HCT116 (cell line): ENCODE measurements at regions not wholly inside any gene's neighbourhood (a gene's known extent, or its start where the extent isn't known, plus 50 kb on each side); places are given as distances from the start of the nearest gene placed in this dataset.

Source experiments
- ATAC-seq: fragments of 200-7000 bp; cut with Tn5 transposase; 2 replicates; pipeline ENCODE4 v1.9.1; 2020; ENCODE audit warnings: mild to moderate bottlenecking, moderate library complexity
- BruUV-seq: library from RNA; stranded (reverse); fragments of 400-500 nt; replicated peaks from 2 replicates; lab custom pipeline; 2021; lab: Mats Ljungman, UMichigan
- CTCF ChIA-PET: fragments of 300-600 bp; sonication (Branson Sonifier 250); formaldehyde crosslinking; loops from one replicate; lab custom pipeline; 2021; ENCODE audit warnings: antibody characterized with exemption; lab: Charles Lee
- POLR2A ChIA-PET: fragments of 300-600, 350-600 bp; sonication (Branson Sonifier 250); formaldehyde crosslinking; loops from one replicate; lab custom pipeline; 2021; ENCODE audit warnings: antibody characterized with exemption; lab: Charles Lee
- RAD21 ChIA-PET, 2 experiments: fragments of 300-600 bp; sonication (Branson Sonifier 250); formaldehyde crosslinking; loops; one replicate each; lab custom pipeline; 2023; ENCODE audit warnings: low total read pairs in 2 of 2; ENCODE audit not compliant: uncharacterized antibody in 2 of 2, unreplicated experiment in 2 of 2, low non-redundant PET in 1 of 2; lab: Charles Lee
- DNase-seq: peaks from one replicate; pipeline ENCODE4 v3.0.0-alpha.2; 2010; ENCODE audit warnings: low read depth, low spot score
- H2AFZ ChIP-seq: fragments of 200-600 bp; shearing (Covaris generic), sonication (generic); 2 replicates; pipeline ENCODE4 v1.6.1; 2017; ENCODE audit warnings: low read depth, mixed run types, mixed read lengths, antibody characterized with exemption, low read length; ENCODE audit not compliant: poor library complexity, severe bottlenecking
- H3K27ac ChIP-seq: 2 replicates; pipeline ENCODE4 v1.5.1; 2012; ENCODE audit warnings: low read depth, low read length
- H3K27me3 ChIP-seq: fragments of 200-600 bp; sonication (generic); 2 replicates; pipeline ENCODE4 v1.6.1; 2016; ENCODE audit warnings: mixed run types, low read length, mixed read lengths; ENCODE audit not compliant: insufficient read depth
- H3K36me3 ChIP-seq, 2 experiments: fragments of 200-500 bp in 1 of 2; fragments of 200-600 bp in 1 of 2; sonication (Bioruptor generic) in 1 of 2; sonication (generic) in 1 of 2; 2 replicates each; pipeline versions ENCODE4 v1.5.1 to v1.6.1; 2014 to 2016; ENCODE audit warnings: low read length in 2 of 2, inconsistent platforms in 1 of 2, mixed read lengths in 1 of 2, mixed run types in 1 of 2; ENCODE audit not compliant: insufficient read depth in 2 of 2, control insufficient read depth in 1 of 2
- H3K4me1 ChIP-seq, 2 experiments: fragments of 200-600 bp in 1 of 2; sonication (generic) in 1 of 2; 2 replicates each; pipeline versions ENCODE4 v1.5.1 to v1.6.1; 2012 to 2017; ENCODE audit warnings: low read length in 2 of 2, inconsistent platforms in 1 of 2, mild to moderate bottlenecking in 1 of 2, mixed read lengths in 1 of 2, mixed run types in 1 of 2, moderate library complexity in 1 of 2; ENCODE audit not compliant: insufficient read depth in 2 of 2, control insufficient read depth in 1 of 2
- H3K4me2 ChIP-seq: fragments of 200-600 bp; sonication (generic); 2 replicates; pipeline ENCODE4 v1.6.1; 2017; ENCODE audit warnings: mixed run types, low read length, mixed read lengths
- H3K4me3 ChIP-seq, 2 experiments: fragments of 200-600 bp in 1 of 2; sonication (generic) in 1 of 2; replicated peaks in 1 of 2; 2 replicates each; pipeline ENCODE4 v1.5.1; 2011 to 2016; ENCODE audit warnings: low read length in 2 of 2, control low read depth in 1 of 2, low read depth in 1 of 2, mild to moderate bottlenecking in 1 of 2, mixed read lengths in 1 of 2, mixed run types in 1 of 2
- H3K79me2 ChIP-seq: fragments of 200-600 bp; sonication (generic); 2 replicates; pipeline ENCODE4 v1.6.1; 2017; ENCODE audit warnings: mild to moderate bottlenecking, mixed run types, low read length, moderate library complexity, mixed read lengths; ENCODE audit not compliant: insufficient read depth
- H3K9ac ChIP-seq: fragments of 200-600 bp; sonication (generic); 2 replicates; pipeline ENCODE4 v1.6.1; 2016; ENCODE audit warnings: low read length, mixed read lengths
- H3K9me2 ChIP-seq: fragments of 200-600 bp; sonication (generic), shearing (Covaris generic); 2 replicates; pipeline ENCODE4 v1.6.1; 2017; ENCODE audit warnings: mixed run types, mild to moderate bottlenecking, moderate library complexity; ENCODE audit not compliant: insufficient read depth
- H3K9me3 ChIP-seq, 2 experiments: fragments of 200-500 bp in 1 of 2; fragments of 200-600 bp in 1 of 2; sonication (Bioruptor generic) in 1 of 2; sonication (generic) in 1 of 2; 2 replicates each; pipeline ENCODE4 v1.6.1; 2014 to 2017; ENCODE audit warnings: low read length in 2 of 2, mixed read lengths in 2 of 2, inconsistent platforms in 1 of 2, low read depth in 1 of 2, mild to moderate bottlenecking in 1 of 2, mixed run types in 1 of 2, moderate library complexity in 1 of 2; ENCODE audit not compliant: control insufficient read depth in 1 of 2, insufficient read depth in 1 of 2
- H4K20me1 ChIP-seq: fragments of 200-600 bp; sonication (generic), shearing (Covaris generic); 2 replicates; pipeline ENCODE4 v1.6.1; 2017; ENCODE audit warnings: mixed run types, mild to moderate bottlenecking, moderate library complexity; ENCODE audit not compliant: insufficient read depth
- ATF3 ChIP-seq: IDR thresholded peaks from 2 replicates; pipeline ENCODE4 v1.6.1; 2012
- CBX3 ChIP-seq: IDR thresholded peaks from 2 replicates; pipeline ENCODE4 v1.6.1; 2012; ENCODE audit warnings: low read depth
- CEBPB ChIP-seq: IDR thresholded peaks from 2 replicates; pipeline ENCODE4 v1.6.1; 2012; ENCODE audit warnings: low read depth
- CTCF ChIP-seq, 3 experiments: fragments of 200-600 bp in 1 of 3; sonication (generic) in 1 of 3; IDR thresholded peaks in 2 of 3; conservative IDR thresholded peaks in 1 of 3; 2 replicates each; pipeline ENCODE4 v1.5.1; 2012 to 2017; ENCODE audit warnings: low read depth in 2 of 3, low read length in 2 of 3, antibody characterized with exemption in 1 of 3, borderline replicate concordance in 1 of 3, control low read depth in 1 of 3, mild to moderate bottlenecking in 1 of 3, mixed read lengths in 1 of 3, mixed run types in 1 of 3, moderate library complexity in 1 of 3; ENCODE audit not compliant: insufficient read depth in 1 of 3
- EGR1 ChIP-seq: IDR thresholded peaks from 2 replicates; pipeline ENCODE4 v1.6.1; 2012; ENCODE audit warnings: low read depth
- ELF1 ChIP-seq: IDR thresholded peaks from 2 replicates; pipeline ENCODE4 v1.6.1; 2012; ENCODE audit warnings: low read depth, borderline replicate concordance
- EZH2 ChIP-seq: fragments of 200-600 bp; sonication (generic); IDR thresholded peaks from 2 replicates; pipeline ENCODE4 v1.6.1; 2017; ENCODE audit warnings: antibody characterized with exemption, mixed run types
- EZH2phosphoT487 ChIP-seq: fragments of 200-600 bp; IDR thresholded peaks from 2 replicates; pipeline ENCODE4 v1.6.1; 2018; ENCODE audit warnings: antibody characterized with exemption, borderline replicate concordance
- JUND ChIP-seq: IDR thresholded peaks from 2 replicates; pipeline ENCODE4 v1.6.1; 2012
- MAX ChIP-seq: IDR thresholded peaks from 2 replicates; pipeline ENCODE4 v1.6.1; 2012
- POLR2A ChIP-seq: IDR thresholded peaks from 2 replicates; pipeline ENCODE4 v1.7.0; 2011; ENCODE audit warnings: borderline replicate concordance; ENCODE audit not compliant: insufficient read depth, insufficient read length; ENCODE audit errors: extremely low read depth
- POLR2AphosphoS5 ChIP-seq: IDR thresholded peaks from 2 replicates; pipeline ENCODE4 v1.6.1; 2011; ENCODE audit warnings: mild to moderate bottlenecking, low read depth, low read length, moderate library complexity
- RAD21 ChIP-seq: IDR thresholded peaks from 2 replicates; pipeline ENCODE4 v1.6.1; 2012; ENCODE audit warnings: low read depth, mild to moderate bottlenecking
- SIN3A ChIP-seq: IDR thresholded peaks from 2 replicates; pipeline ENCODE4 v1.6.1; 2012; ENCODE audit warnings: low read depth
- SRF ChIP-seq: IDR thresholded peaks from 2 replicates; pipeline ENCODE4 v1.6.1; 2012; ENCODE audit warnings: low read depth
- TCF7L2 ChIP-seq: IDR thresholded peaks from 2 replicates; pipeline ENCODE4 v1.7.0; 2011; ENCODE audit warnings: borderline replicate concordance, inconsistent platforms; ENCODE audit not compliant: insufficient read depth, insufficient read length; ENCODE audit errors: extremely low read depth
- YY1 ChIP-seq: IDR thresholded peaks from 2 replicates; pipeline ENCODE4 v1.6.1; 2011; ENCODE audit warnings: low read length, low read depth, moderate library complexity, mild to moderate bottlenecking; ENCODE audit not compliant: insufficient replicate concordance; ENCODE audit errors: extremely low read depth
- ZBTB33 ChIP-seq: IDR thresholded peaks from 2 replicates; pipeline ENCODE4 v1.6.1; 2011; ENCODE audit warnings: mild to moderate bottlenecking, low read length, moderate library complexity; ENCODE audit not compliant: insufficient replicate concordance; ENCODE audit errors: extremely low read depth
- ZFX ChIP-seq: fragments of 450-650 bp; IDR thresholded peaks from 2 replicates; pipeline ENCODE4 v1.6.1; 2017
- ZNF274 ChIP-seq: fragments of 200-500 bp; sonication (Bioruptor generic); IDR thresholded peaks from 2 replicates; pipeline ENCODE4 v1.6.1; 2014; ENCODE audit warnings: mild to moderate bottlenecking, low read depth, low read length, inconsistent platforms
- intact Hi-C: fragments of 100-400 bp; cut with micrococcal nuclease; formaldehyde crosslinking; loops from 2 replicates; pipeline ENCODE4 v1.10.0; 2022

- no TSS peak for BruUV-seq
These were observed 484.0 kb upstream of the MAP2 start for GRCh38 chr2:208939852-208940251.

More at GRCh38 chr2:208939852-208940251, 484.0 kb upstream of the MAP2 start:
- intact Hi-C loops = no loop called here
- TF ChIP-seq YY1 (no peak), ZBTB33 (no peak), RAD21 (no peak), POLR2AphosphoS5 (no peak), JUND (no peak), EZH2phosphoT487 (no peak), ELF1 (no peak), SIN3A (no peak), ZNF274 (no peak), CEBPB (no peak), CBX3 (no peak), MAX (no peak), SRF (no peak), EZH2 (no peak), EGR1 (no peak), POLR2A (no peak), ZFX (no peak), CTCF (IDR thresholded peaks at IDR 0.05 in 2 of 3, conservative IDR thresholded peaks at IDR 0.05 in 1 of 3; ENCODE audit: borderline replicate concordance in 1 of 3, insufficient read depth in 1 of 3, low read depth in 2 of 3, low read length in 2 of 3) (no peak), TCF7L2 (no peak), ATF3 (no peak)
- Histone ChIP-seq H2AFZ (no peak overlapping the region), H3K79me2 (no peaks in the 10 kb centered on the region), H3K9ac (no peak overlapping the region), H3K27me3 (no peaks in the 10 kb centered on the region; the same call in 1 of the 2 replicates), H3K9me3 (no peaks in the 10 kb centered on the region), H4K20me1 (peaks cover 2% of the 10 kb centered on the region; the same call in 1 of the 2 replicates), H3K4me2 (no peak overlapping the region), H3K36me3 (no peaks in the 10 kb centered on the region), H3K4me1 (no peaks in the 10 kb centered on the region), H3K9me2 (no peaks in the 10 kb centered on the region), H3K4me3 (no peak overlapping the region), H3K27ac (no peak overlapping the region)
- CTCF ChIA-PET = no interaction called here
- ATAC-seq (no peak), DNase-seq (no peak)
- POLR2A ChIA-PET = no interaction called here
- RAD21 ChIA-PET = no interaction called here
